ENCODE measurements at regions not wholly inside any gene's neighbourhood (a gene's known extent, or its start where the extent isn't known, plus 50 kb on each side); places are given as distances from the start of the nearest gene placed in this dataset.

DNA sequence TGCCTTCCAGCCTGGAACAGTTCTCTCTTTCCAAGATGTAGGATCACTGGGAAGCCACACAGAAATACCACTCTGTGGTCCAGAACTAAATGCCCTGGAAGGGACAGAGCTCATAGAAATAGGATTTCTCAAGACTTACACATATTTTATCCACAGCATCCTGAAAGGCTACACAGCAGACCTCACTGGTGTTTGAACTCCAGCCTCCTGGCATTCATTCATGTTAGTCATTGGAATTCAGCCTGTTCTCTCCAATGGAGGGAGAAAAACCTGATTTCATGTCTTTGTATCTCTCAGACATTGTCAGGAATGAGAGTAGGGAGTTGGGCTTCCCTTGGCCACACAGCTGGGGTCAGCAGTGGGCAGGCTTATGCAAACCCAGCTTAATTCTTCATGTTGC lies 121.1 kb upstream of the PPP2R3A start:
- H3K4me2 ChIP-seq (ENCODE audit: low read length) = no peak overlapping the region
- H3K4me3 ChIP-seq (ENCODE audit: low read length) = no peak overlapping the region
- no peaks in the 10 kb centered on the region for H3K9me3 ChIP-seq (ENCODE audit: low read length)
- H3K9me2 ChIP-seq (ENCODE audit: insufficient read depth, low read length) = no peaks in the 10 kb centered on the region
- TF ChIP-seq, protein P1, sequence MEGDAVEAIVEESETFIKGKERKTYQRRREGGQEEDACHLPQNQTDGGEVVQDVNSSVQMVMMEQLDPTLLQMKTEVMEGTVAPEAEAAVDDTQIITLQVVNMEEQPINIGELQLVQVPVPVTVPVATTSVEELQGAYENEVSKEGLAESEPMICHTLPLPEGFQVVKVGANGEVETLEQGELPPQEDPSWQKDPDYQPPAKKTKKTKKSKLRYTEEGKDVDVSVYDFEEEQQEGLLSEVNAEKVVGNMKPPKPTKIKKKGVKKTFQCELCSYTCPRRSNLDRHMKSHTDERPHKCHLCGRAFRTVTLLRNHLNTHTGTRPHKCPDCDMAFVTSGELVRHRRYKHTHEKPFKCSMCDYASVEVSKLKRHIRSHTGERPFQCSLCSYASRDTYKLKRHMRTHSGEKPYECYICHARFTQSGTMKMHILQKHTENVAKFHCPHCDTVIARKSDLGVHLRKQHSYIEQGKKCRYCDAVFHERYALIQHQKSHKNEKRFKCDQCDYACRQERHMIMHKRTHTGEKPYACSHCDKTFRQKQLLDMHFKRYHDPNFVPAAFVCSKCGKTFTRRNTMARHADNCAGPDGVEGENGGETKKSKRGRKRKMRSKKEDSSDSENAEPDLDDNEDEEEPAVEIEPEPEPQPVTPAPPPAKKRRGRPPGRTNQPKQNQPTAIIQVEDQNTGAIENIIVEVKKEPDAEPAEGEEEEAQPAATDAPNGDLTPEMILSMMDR (IDR thresholded peaks at IDR 0.05; ENCODE audit: poor library complexity, severe bottlenecking) = no peak
- TF ChIP-seq TAF1 (IDR thresholded peaks at IDR 0.05; ENCODE audit: low read depth) (no peak), POLR2AphosphoS5 (IDR thresholded peaks at IDR 0.05) (no peak), RAD21 (conservative IDR thresholded peaks at IDR 0.05) (no peak), SMC3 (conservative IDR thresholded peaks at IDR 0.05; ENCODE audit: poor library complexity) (no peak), MXI1 (conservative IDR thresholded peaks at IDR 0.05; ENCODE audit: poor library complexity, severe bottlenecking) (no peak), EP300 (conservative IDR thresholded peaks at IDR 0.05; ENCODE audit: poor library complexity, severe bottlenecking) (no peak), EZH2 (IDR thresholded peaks at IDR 0.05; ENCODE audit: borderline replicate concordance, insufficient read depth, low read length, poor library complexity, severe bottlenecking) (no peak)
- TF ChIP-seq, protein P2, sequence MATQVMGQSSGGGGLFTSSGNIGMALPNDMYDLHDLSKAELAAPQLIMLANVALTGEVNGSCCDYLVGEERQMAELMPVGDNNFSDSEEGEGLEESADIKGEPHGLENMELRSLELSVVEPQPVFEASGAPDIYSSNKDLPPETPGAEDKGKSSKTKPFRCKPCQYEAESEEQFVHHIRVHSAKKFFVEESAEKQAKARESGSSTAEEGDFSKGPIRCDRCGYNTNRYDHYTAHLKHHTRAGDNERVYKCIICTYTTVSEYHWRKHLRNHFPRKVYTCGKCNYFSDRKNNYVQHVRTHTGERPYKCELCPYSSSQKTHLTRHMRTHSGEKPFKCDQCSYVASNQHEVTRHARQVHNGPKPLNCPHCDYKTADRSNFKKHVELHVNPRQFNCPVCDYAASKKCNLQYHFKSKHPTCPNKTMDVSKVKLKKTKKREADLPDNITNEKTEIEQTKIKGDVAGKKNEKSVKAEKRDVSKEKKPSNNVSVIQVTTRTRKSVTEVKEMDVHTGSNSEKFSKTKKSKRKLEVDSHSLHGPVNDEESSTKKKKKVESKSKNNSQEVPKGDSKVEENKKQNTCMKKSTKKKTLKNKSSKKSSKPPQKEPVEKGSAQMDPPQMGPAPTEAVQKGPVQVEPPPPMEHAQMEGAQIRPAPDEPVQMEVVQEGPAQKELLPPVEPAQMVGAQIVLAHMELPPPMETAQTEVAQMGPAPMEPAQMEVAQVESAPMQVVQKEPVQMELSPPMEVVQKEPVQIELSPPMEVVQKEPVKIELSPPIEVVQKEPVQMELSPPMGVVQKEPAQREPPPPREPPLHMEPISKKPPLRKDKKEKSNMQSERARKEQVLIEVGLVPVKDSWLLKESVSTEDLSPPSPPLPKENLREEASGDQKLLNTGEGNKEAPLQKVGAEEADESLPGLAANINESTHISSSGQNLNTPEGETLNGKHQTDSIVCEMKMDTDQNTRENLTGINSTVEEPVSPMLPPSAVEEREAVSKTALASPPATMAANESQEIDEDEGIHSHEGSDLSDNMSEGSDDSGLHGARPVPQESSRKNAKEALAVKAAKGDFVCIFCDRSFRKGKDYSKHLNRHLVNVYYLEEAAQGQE (IDR thresholded peaks at IDR 0.05; ENCODE audit: borderline replicate concordance) = no peak
- no peaks in the 10 kb centered on the region for H3K27me3 ChIP-seq (ENCODE audit: insufficient read depth, low read depth, low read length)
- H2AFZ ChIP-seq (ENCODE audit: low read depth, low read length) = no peak overlapping the region
- H3K9ac ChIP-seq (ENCODE audit: low read length) = no peak overlapping the region
- H3K79me2 ChIP-seq (replicated peaks; ENCODE audit: insufficient read depth, low read length) = no peaks in the 10 kb centered on the region
- no peaks in the 10 kb centered on the region for H3F3A ChIP-seq (ENCODE audit: insufficient read depth, low read length, poor library complexity, severe bottlenecking)
- no peaks in the 10 kb centered on the region for H3K36me3 ChIP-seq (ENCODE audit: insufficient read depth, low read length)
- no peaks in the 10 kb centered on the region for H4K20me1 ChIP-seq (ENCODE audit: insufficient read depth)
- H3K27ac ChIP-seq (ENCODE audit: low read length) = no peak overlapping the region

DNA sequence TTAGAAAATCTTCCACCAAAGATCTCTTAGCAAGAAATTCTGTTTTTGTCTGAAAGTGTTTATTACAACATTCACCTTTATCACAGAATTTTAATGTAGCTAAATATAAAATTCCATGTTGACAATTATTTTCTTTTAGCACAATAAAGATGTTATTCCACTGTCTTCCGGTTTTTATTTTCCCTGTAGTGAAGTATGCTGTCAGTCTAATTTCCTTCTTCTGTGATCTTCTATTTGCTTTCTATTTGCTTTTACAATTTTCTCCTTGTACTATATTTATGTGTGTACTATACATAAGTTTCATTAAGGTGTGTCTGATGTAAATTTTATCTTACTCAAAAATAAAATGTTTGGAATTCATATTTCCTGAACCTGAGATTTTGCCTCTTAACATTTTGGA lies 117.5 kb upstream of the PPP2R3A start:
- TF ChIP-seq, protein P1 (IDR thresholded peaks at IDR 0.05; ENCODE audit: poor library complexity, severe bottlenecking) = no peak
- no peak for TF ChIP-seq POLR2AphosphoS5 (IDR thresholded peaks at IDR 0.05)
- TF ChIP-seq, protein P2 (IDR thresholded peaks at IDR 0.05; ENCODE audit: borderline replicate concordance) = no peak
- TF ChIP-seq EZH2 (IDR thresholded peaks at IDR 0.05; ENCODE audit: borderline replicate concordance, insufficient read depth, low read length, poor library complexity, severe bottlenecking) = no peak
- TF ChIP-seq SMC3 (conservative IDR thresholded peaks at IDR 0.05; ENCODE audit: poor library complexity) = no peak
- TF ChIP-seq RAD21 (conservative IDR thresholded peaks at IDR 0.05) = no peak
- no peak for TF ChIP-seq EP300 (conservative IDR thresholded peaks at IDR 0.05; ENCODE audit: poor library complexity, severe bottlenecking)
- Histone ChIP-seq H3K4me2 (ENCODE audit: low read length) (no peak overlapping the region), H3K9me3 (ENCODE audit: low read length) (no peaks in the 10 kb centered on the region), H4K20me1 (ENCODE audit: insufficient read depth) (no peaks in the 10 kb centered on the region), H3K4me3 (ENCODE audit: low read length) (no peak overlapping the region), H2AFZ (ENCODE audit: low read depth, low read length) (no peak overlapping the region), H3K79me2 (replicated peaks; ENCODE audit: insufficient read depth, low read length) (no peaks in the 10 kb centered on the region), H3F3A (ENCODE audit: insufficient read depth, low read length, poor library complexity, severe bottlenecking) (no peaks in the 10 kb centered on the region), H3K9me2 (ENCODE audit: insufficient read depth, low read length) (no peaks in the 10 kb centered on the region), H3K36me3 (ENCODE audit: insufficient read depth, low read length) (no peaks in the 10 kb centered on the region), H3K9ac (ENCODE audit: low read length) (no peak overlapping the region), H3K27me3 (ENCODE audit: insufficient read depth, low read depth, low read length) (no peaks in the 10 kb centered on the region), H3K27ac (ENCODE audit: low read length) (no peak overlapping the region)

Measured in neural cell (in vitro differentiated cells).